IPS-NIHi7 (cell line): ENCODE measurements at regions not wholly inside any gene's neighbourhood (a gene's known extent, or its start where the extent isn't known, plus 50 kb on each side); places are given as distances from the start of the nearest gene placed in this dataset.
A peak's percentile ranks its signal among the peaks of the same experiment; 100 is the strongest.
"Not testable (repeated sequence)": the region's sequence is repeated elsewhere in the genome, so short reads cannot be mapped to it uniquely, and the experiment has no call there.

Experiments
- DNase-seq: peaks from one replicate; pipeline ENCODE4 v3.0.0; 2012; ENCODE audit warnings: mixed read lengths; ENCODE audit errors: extremely low spot score

GRCh38 chr4:97367878-97368277 is 775.4 kb downstream of the STPG2 start:
- DNase-seq = no peak

DNA sequence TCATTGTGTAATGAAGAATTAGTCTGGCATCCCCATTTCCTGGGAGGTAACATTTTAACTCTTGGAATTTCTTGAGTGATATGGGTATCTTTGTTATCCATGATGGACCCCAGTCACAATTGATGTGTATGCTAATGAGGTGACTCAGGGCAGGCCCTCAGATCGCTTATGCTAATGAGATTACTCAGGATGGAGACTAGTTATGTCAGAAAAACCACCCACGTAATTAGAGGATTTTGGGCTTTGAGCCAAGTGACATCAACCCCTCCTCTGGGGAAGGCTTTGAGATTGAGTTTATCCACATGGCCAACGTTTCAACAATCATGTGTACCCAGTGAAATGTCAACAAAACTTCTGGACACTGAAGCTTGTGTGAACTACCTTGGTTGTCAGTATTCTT is 772.7 kb downstream of the STPG2 start:
- DNase-seq = no peak

DNA sequence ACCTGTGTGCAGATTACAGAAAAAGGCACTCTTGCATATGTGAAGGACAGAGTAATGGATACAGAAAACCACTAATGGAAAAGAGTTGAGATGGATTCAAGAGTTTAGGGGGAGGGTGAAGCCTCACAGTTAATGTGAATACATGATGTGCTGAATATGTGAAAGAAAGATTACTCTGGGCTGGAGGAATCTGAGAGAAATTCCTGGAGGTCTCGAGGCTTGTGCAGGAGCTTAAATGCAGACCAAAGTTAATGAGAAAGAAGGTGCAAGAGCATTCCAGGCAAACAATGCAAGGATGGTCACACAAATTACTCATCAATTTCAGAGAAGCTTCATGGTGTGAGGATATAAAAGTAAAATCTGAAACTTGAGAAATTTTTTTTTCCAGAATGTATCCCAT is 768.8 kb downstream of the STPG2 start:
- peak; percentile 9 for DNase-seq

DNA sequence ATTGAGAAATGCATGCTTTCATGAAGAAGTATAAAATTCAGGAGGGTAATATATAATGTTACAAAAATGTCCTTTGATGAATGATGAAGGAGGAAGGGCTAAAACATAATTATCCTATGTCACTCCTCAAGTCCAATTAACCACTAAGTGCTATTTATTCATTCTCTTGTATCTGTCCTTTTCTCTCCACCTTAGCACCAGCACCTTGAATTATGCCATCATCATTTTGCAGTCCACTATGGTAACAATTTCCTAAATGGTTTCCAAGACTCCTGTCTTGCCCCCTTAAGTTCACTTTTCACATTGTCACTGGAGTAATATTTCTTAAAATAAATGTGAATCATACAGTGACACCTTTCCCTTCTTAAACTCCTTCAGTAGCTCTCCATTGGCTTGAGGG is 756.3 kb downstream of the STPG2 start:
- DNase-seq = no peak

GRCh38 chr4:97394653-97395052 is 748.6 kb downstream of the STPG2 start:
- DNase-seq = no peak

- DNase-seq = no peak
These were observed 747.2 kb downstream of the STPG2 start for GRCh38 chr4:97396097-97396496.

GRCh38 chr4:97396605-97397004 is 746.7 kb downstream of the STPG2 start:
- DNase-seq = no peak

DNA sequence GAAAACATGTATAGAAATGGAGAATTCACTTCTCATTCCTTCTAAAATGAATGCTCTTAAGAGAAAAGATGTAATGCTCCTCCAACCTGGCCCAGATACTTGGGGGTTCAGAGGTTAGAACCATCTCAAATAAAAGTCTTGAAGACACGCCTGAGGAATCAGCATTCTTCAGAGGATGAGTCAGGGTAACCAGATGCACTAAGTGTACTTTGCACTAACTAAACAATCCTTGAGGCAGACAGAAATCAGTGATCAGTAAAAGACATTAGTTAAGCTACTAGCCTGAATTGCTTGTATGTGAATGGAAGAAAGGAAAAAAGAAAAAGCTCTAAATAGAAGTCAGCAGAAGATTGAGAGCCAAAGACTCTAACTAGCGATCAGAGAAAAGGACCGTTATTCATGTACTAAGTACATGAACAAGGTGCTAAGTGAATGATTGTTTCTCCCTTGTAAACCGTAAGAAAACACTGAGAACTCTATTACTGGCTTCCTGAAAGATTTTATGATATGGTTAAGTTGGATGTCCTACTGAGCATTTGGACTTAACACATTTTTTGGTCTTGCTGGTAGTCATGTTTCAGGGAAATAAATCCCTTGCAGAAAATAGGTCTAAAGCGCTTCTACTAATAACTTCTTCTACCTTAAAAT is 738.3 kb downstream of the STPG2 start:
- DNase-seq = no peak

- DNase-seq = no peak
These were observed 731.9 kb downstream of the STPG2 start for GRCh38 chr4:97411356-97411755.

DNA sequence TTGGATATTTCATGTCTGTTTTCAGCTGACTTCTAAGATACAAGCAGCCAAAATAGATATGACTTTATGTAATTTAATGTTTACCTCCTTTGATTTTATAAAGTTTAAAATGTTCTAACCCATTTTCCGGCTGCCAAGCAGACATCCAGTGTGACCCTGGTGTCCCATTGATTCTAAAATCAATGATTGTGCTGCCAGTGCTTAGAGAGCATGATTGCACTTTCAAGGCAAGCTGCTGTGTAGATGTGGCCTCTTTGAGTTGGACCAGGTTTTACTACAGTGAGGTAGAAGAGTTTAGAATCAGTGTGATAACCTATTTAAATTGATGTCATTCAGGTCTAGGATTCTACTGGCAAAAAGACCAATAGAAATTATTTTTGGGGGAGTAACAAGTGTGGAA is 730.9 kb downstream of the STPG2 start:
- DNase-seq = no peak

- DNase-seq = no peak
These were observed 729.1 kb downstream of the STPG2 start for GRCh38 chr4:97414161-97414560.

DNA sequence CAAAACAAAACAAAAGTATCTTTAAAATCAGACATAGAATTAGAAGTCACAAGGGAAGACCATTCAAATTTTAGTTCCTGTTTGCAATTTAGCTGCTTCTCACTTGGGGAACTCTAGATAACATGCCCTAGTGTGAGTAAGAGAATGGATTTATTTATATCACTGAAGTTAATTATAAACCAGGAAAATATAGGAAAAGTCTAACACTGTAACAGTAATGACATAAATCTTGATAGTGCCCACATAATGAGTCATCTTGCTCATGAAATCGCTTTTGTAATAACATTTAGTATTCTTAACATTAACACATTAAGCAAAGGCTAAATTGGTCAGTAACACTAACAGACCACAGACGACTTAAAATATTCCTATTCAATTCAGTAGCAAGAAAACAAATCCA is 710.7 kb downstream of the STPG2 start:
- no peak for DNase-seq

DNA sequence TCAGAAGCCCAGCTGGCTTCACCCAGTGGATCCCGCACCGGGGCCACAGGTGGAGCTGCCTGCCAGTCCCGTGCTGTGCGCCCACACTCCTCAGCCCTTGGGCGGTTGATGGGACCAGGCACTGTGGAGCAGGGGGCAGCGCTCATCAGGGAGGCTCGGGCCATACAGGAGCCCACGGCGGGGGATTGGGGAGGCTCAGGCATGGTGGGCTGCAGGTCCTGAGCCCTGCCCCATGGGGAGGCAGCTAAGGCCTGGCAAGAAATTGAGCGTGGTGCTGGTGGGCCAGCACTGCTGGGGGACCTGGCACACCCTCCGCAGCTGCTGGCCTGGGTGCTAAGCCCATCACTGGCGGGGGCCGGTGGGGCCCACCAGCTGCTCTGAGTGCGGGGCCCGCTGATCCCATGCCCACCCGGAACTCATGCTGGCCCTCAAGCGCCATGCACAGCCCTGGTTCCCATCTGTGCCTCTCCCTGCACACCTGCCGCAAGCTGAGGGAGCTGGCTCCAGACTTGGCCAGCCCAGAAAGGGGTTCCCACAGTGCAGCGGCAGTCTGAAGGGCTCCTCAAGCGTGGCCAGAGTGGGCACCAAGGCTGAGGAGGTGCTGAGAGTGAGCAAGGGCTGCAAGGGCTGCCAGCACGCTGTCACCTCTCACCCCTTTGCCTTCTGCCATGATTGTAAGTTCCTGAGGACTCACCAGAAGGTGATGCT is 705.1 kb downstream of the STPG2 start:
- DNase-seq = not testable (repeated sequence)

DNA sequence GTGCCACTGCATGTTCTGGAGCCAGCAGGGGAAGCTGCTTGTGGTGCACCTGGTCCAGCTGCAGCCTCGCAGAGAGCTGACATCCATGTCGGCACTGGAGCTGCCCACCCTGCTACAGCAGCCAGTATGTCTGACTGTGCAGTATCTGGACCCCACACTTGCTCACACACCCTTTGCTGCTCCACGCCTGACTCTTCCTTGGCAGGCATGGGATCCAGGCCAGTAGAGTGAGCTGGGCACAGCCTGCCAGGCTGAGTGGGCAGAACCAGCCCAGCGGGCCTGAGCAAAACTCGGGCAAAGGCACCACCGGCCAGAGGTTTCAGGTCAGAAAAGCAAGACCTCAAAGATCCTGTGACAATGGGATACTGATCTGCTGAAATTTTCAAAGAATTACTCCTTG is 690.1 kb downstream of the STPG2 start:
- DNase-seq = no peak

DNA sequence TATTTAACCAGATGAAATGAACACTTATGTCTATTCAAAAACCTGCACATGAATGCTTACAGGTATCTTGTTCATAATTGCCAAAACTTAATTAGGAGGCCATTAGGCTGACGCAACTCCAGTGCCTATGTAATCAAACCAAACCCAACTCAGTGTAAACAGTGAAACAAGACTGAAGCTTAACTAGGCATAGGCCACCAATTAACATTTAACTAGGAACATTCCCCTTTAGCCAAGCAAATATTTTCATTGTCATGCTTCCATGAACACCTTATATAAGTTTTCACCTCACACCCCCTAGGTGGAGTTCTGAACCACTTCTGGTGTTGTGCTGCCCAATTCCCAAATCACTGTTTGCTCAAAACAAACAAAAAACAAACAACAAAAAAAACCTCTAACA is 686.0 kb downstream of the STPG2 start:
- DNase-seq = no peak

DNA sequence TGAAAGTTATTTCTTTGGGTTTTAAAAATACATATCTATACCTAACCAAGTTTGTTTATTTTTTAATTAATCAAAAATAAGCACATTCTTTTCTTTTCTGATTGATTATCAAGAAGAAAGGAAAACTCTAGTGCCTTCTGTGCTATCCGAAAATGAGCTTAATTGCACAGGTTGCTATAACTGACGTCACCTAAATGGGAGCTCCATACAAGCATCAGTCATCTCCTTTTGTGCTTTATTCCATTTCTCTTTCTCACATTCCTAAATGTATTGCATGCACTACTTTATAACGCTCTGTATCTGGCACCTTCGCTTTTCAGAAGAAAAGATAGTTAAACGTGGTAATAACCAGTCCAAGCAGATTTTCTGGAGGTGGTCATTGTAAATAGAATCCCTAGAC is 675.0 kb downstream of the STPG2 start:
- DNase-seq = no peak

DNA sequence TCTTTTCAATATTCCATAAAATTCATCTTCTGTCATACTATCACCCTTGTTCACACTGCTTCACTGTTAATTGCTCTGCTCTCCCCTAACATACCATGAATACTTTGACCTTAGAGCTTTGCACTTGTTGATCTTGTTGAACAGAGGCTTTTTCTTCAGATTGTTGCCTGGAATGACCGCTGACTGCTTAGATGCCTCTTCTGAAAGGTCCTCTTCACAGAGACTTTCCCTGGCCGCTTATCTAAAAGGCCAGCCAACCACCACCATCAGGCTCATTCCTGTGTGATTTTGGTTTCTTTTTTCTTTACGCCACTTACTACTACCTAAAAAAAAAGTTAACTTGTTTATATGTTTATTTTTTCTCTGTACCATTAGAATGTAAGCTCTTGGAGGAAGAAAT is 667.7 kb downstream of the STPG2 start:
- no peak for DNase-seq

GRCh38 chr4:97477974-97478373 is 665.3 kb downstream of the STPG2 start:
- no peak for DNase-seq

GRCh38 chr4:97479388-97479787 is 663.9 kb downstream of the STPG2 start:
- no peak for DNase-seq

GRCh38 chr4:97491856-97492255 is 651.4 kb downstream of the STPG2 start:
- no peak for DNase-seq

- DNase-seq = no peak
These were observed 649.3 kb downstream of the STPG2 start for GRCh38 chr4:97493815-97494518.

DNA sequence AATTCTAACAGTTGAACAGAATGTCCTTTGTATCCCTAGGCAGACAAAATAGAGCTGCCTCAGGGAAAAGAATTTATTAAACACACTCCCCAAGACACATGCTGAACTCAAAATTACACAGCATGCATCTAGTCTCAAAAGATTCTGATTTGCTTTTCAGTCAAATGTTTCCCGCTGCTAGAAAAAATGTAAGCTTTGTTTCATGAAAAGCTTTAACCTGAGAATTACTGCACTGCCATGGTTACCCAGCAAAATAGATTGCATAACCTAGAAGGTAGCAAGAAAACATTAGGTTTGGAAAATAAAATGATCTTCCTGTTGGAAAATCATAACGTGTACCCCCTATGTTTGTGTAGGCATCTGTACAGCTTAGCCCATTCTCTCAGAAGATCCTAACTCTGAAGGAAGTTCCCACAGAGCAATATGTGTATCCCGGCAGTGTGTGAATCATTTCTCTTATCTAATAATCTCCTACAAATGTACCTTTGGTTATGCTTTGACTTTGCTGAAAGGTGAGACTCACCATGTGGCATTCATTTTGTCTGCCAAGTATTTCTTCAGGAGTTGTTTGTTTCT is 646.9 kb downstream of the STPG2 start:
- no peak for DNase-seq

DNA sequence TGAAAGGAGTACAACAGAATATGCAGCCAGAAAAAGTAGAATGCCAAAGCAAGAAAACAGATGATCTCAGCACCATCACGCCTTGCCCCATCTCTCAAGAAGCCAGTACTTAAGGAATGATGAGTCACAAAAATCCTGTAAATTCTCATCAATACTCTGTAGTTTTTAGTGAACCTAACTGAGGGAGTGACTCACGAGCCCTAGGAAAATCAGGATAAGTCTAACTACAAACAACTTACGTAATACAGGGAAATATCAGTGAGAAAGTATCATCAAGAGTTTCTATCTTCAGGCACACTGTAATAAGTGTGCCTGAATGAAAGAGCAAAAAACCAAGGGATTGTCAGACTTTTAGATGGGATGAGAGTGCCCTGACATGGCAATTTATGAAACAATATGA is 644.4 kb downstream of the STPG2 start:
- peak; percentile 15 for DNase-seq
